H1 (cell line): ENCODE measurements at regions not wholly inside any gene's neighbourhood (a gene's known extent, or its start where the extent isn't known, plus 50 kb on each side); places are given as distances from the start of the nearest gene placed in this dataset.

Experiments
- POU5F1 ChIP-seq: IDR thresholded peaks from 2 replicates; pipeline ENCODE4 v1.6.1; 2011; ENCODE audit warnings: low read depth, mild to moderate bottlenecking, low read length, moderate library complexity
- SIN3A ChIP-seq, 2 experiments: IDR thresholded peaks in 1 of 2; conservative IDR thresholded peaks in 1 of 2; 2 replicates each; pipeline ENCODE4 v1.6.1; 2011 to 2012; ENCODE audit warnings: low read length in 2 of 2, improper control_type of control experiment in 1 of 2, low read depth in 1 of 2, mild to moderate bottlenecking in 1 of 2

- TF ChIP-seq POU5F1, result no peak
- no peak for TF ChIP-seq SIN3A (conservative IDR thresholded peaks at IDR 0.05 in 1 of 2, IDR thresholded peaks at IDR 0.05 in 1 of 2; ENCODE audit: low read depth in 1 of 2, low read length in 2 of 2)
These were observed 340.7 kb downstream of the GALC start (continued) for GRCh38 chr14:87652278-87652677.
